Bronchial epithelial cell (primary cell): ENCODE measurements at regions not wholly inside any gene's neighbourhood (a gene's known extent, or its start where the extent isn't known, plus 50 kb on each side); places are given as distances from the start of the nearest gene placed in this dataset.

Experiments
- DNase-seq: peaks from one replicate; pipeline ENCODE4 v3.0.0-alpha.2; 2010; ENCODE audit warnings: low read depth
- FAIRE-seq: peaks from 2 replicates; lab custom pipeline; 2011; peaks lifted over from hg19 to GRCh38; lab: Jason Lieb, UNC
- H3K27me3 ChIP-seq: 2 replicates; pipeline ENCODE4 v1.5.1; 2011; ENCODE audit warnings: low read length; ENCODE audit not compliant: control insufficient read depth, insufficient read depth
- H3K36me3 ChIP-seq: 2 replicates; pipeline ENCODE4 v1.5.1; 2011; ENCODE audit warnings: low read length; ENCODE audit not compliant: control insufficient read depth, insufficient read depth
- H3K4me3 ChIP-seq: 2 replicates; pipeline ENCODE4 v1.5.1; 2011; ENCODE audit warnings: mild to moderate bottlenecking, low read depth, low read length, control low read depth
- CTCF ChIP-seq: IDR thresholded peaks from 2 replicates; pipeline ENCODE4 v1.5.1; 2011; ENCODE audit warnings: mild to moderate bottlenecking, moderate library complexity, low read length, control low read depth, inconsistent platforms; ENCODE audit not compliant: insufficient read depth, severe bottlenecking

GRCh38 chr9:26579056-26579455, 313.5 kb downstream of the CAAP1 start:
- FAIRE-seq (no peak), DNase-seq (no peak)
- Histone ChIP-seq H3K27me3 (no peaks in the 10 kb centered on the region), H3K4me3 (no peak overlapping the region), H3K36me3 (no peaks in the 10 kb centered on the region)
- no peak for TF ChIP-seq CTCF

GRCh38 chr9:26574898-26575440, 317.6 kb downstream of the CAAP1 start:
- DNase-seq (no peak), FAIRE-seq (no peak)
- Histone ChIP-seq H3K36me3 (no peaks in the 10 kb centered on the region), H3K4me3 (no peak overlapping the region), H3K27me3 (no peaks in the 10 kb centered on the region)
- no peak for TF ChIP-seq CTCF

GRCh38 chr9:26574256-26574655, 318.3 kb downstream of the CAAP1 start:
- TF ChIP-seq CTCF = no peak
- H3K27me3 ChIP-seq = no peaks in the 10 kb centered on the region
- DNase-seq = no peak
- H3K36me3 ChIP-seq = no peaks in the 10 kb centered on the region
- FAIRE-seq = no peak
- H3K4me3 ChIP-seq = no peak overlapping the region

- H3K36me3 ChIP-seq = no peaks in the 10 kb centered on the region
- DNase-seq (no peak), FAIRE-seq (no peak)
- H3K27me3 ChIP-seq = no peaks in the 10 kb centered on the region
- no peak for TF ChIP-seq CTCF
- H3K4me3 ChIP-seq = no peak overlapping the region
These were observed 324.6 kb downstream of the CAAP1 start for GRCh38 chr9:26567976-26568375.

GRCh38 chr9:26566141-26566540, 326.5 kb downstream of the CAAP1 start:
- DNase-seq = no peak
- Histone ChIP-seq H3K27me3 (no peaks in the 10 kb centered on the region), H3K36me3 (no peaks in the 10 kb centered on the region), H3K4me3 (no peak overlapping the region)
- no peak for FAIRE-seq
- no peak for TF ChIP-seq CTCF

- Histone ChIP-seq H3K4me3 (no peak overlapping the region), H3K27me3 (no peaks in the 10 kb centered on the region), H3K36me3 (no peaks in the 10 kb centered on the region)
- TF ChIP-seq CTCF = no peak
- no peak for DNase-seq
- no peak for FAIRE-seq
These were observed 327.5 kb downstream of the CAAP1 start for GRCh38 chr9:26565118-26565517.
